ENCODE measurements at regions not wholly inside any gene's neighbourhood (a gene's known extent, or its start where the extent isn't known, plus 50 kb on each side); places are given as distances from the start of the nearest gene placed in this dataset.

DNA sequence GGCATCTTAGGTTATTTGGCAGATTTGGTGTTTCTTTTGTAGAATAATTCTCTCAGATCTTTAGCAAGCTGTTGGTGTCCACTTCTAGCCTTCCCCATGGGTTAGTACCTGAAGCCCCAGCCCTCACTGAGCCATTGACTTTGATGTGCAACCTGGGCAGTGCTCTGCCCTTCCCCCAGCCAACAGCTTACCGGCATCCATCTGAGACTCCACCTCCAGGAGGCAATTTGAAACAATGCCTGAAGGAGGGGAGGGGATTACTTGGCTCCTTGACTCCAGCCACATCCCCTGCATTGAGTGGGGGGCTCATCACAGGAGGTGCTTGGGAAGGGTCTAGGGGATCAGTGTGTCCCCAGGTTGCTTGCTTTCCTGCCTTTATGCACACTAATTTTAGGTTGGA is 114.8 kb downstream of the TRIM29 start:
- Histone ChIP-seq H3K27me3 (no peaks in the 10 kb centered on the region), H3K4me3 (no peak overlapping the region), H3K4me1 (no peaks in the 10 kb centered on the region), H3K9me3 (no peaks in the 10 kb centered on the region), H3K27ac (no peak overlapping the region), H3K36me3 (no peaks in the 10 kb centered on the region)
- intact Hi-C loops (cut with DNase I) = no loop called here
- DNase-seq (ENCODE audit: extremely low spot score in 2 of 2) = no peak
- TF ChIP-seq, protein P1, sequence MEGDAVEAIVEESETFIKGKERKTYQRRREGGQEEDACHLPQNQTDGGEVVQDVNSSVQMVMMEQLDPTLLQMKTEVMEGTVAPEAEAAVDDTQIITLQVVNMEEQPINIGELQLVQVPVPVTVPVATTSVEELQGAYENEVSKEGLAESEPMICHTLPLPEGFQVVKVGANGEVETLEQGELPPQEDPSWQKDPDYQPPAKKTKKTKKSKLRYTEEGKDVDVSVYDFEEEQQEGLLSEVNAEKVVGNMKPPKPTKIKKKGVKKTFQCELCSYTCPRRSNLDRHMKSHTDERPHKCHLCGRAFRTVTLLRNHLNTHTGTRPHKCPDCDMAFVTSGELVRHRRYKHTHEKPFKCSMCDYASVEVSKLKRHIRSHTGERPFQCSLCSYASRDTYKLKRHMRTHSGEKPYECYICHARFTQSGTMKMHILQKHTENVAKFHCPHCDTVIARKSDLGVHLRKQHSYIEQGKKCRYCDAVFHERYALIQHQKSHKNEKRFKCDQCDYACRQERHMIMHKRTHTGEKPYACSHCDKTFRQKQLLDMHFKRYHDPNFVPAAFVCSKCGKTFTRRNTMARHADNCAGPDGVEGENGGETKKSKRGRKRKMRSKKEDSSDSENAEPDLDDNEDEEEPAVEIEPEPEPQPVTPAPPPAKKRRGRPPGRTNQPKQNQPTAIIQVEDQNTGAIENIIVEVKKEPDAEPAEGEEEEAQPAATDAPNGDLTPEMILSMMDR (IDR thresholded peaks at IDR 0.05) = no peak
- TF ChIP-seq POLR2AphosphoS5 (IDR thresholded peaks at IDR 0.05; ENCODE audit: insufficient read depth in 1 of 2, low read depth in 1 of 2) (no peak), POLR2A (IDR thresholded peaks at IDR 0.05) (no peak)

DNA sequence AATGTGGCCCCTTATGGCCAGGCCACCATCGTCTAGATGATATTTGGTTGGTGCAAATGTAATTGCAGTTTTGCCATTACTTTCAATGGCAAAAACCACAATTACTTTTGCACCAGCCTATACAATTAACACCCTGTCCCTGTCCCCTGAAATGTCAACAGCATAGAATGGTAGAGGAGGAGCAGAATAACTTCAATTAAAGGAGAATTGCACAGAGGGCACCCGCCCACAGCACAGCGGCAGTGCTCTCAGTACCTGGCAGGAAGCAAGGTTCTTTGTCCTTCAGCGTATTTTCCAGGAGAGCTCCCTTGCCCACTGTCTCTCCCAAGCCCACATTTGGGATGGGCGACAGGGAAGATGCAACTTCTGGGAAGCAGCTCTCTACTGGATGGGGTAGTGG is 115.3 kb downstream of the TRIM29 start:
- Histone ChIP-seq H3K4me3 (no peak overlapping the region), H3K9me3 (no peaks in the 10 kb centered on the region), H3K27ac (no peak overlapping the region), H3K27me3 (no peaks in the 10 kb centered on the region), H3K36me3 (no peaks in the 10 kb centered on the region), H3K4me1 (no peaks in the 10 kb centered on the region)
- no peak for DNase-seq (ENCODE audit: extremely low spot score in 2 of 2)
- TF ChIP-seq POLR2A (IDR thresholded peaks at IDR 0.05) (no peak), POLR2AphosphoS5 (IDR thresholded peaks at IDR 0.05; ENCODE audit: insufficient read depth in 1 of 2, low read depth in 1 of 2) (no peak)
- TF ChIP-seq, protein P1 (IDR thresholded peaks at IDR 0.05) = no peak
- intact Hi-C loops (cut with DNase I) = no loop called here

DNA sequence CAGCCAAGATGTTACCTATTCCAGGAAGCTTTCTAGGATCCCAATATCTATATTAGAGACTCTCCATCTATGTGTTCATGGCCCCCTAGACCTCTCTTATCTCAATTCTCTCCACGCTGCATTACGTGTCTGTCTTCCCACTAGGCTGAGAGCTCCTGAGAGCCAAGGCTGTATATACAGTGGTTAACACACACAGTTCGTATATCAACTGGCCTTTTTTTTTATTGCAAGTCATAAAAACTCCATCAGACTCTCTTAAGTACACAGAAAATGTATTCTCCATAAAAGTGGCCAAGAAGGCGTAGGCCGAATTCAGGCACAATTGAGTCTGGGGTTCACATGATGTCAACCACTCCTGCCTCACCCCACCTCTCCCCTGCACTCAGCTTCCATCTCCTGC is 115.9 kb downstream of the TRIM29 start:
- H3K27ac ChIP-seq = no peak overlapping the region
- H3K27me3 ChIP-seq = no peaks in the 10 kb centered on the region
- DNase-seq (ENCODE audit: extremely low spot score in 2 of 2) = no peak
- H3K4me1 ChIP-seq = no peaks in the 10 kb centered on the region
- no peaks in the 10 kb centered on the region for H3K36me3 ChIP-seq
- TF ChIP-seq, protein P1 (IDR thresholded peaks at IDR 0.05) = no peak
- TF ChIP-seq POLR2AphosphoS5 (IDR thresholded peaks at IDR 0.05; ENCODE audit: insufficient read depth in 1 of 2, low read depth in 1 of 2) (no peak), POLR2A (IDR thresholded peaks at IDR 0.05) (no peak)
- no peak overlapping the region for H3K4me3 ChIP-seq
- H3K9me3 ChIP-seq = no peaks in the 10 kb centered on the region
- intact Hi-C loops (cut with DNase I) = no loop called here

DNA sequence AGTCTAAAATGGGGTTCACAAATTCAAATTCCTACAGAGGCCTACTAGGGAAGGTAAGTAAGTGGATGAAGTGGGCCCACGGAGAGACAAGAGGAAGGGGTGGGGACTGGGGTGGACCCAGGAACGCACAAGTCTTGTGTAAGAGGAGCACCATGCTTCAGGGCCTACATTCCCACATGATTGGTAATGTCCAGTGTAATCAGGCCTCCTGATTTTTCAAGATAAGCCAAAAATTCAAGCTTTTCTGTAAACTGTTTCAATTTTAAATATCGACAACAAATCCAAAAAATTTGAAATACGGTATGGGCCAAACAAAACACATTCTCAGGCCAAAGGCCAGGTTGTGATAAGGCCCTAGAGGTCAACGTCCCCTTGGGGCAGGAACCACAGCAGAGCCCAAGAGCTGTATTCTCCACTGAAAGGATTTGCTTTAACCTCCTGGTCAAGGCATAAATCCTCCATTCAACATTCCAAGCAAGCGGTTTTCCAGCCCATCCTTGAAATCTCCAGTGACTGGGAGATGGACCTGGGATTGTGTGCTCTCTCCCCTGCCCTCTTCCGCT is 116.4 kb downstream of the TRIM29 start:
- H3K27me3 ChIP-seq = no peaks in the 10 kb centered on the region
- H3K4me1 ChIP-seq = no peaks in the 10 kb centered on the region
- no peaks in the 10 kb centered on the region for H3K36me3 ChIP-seq
- no peak for DNase-seq (ENCODE audit: extremely low spot score in 2 of 2)
- TF ChIP-seq, protein P1 (IDR thresholded peaks at IDR 0.05) = no peak
- TF ChIP-seq POLR2AphosphoS5 (IDR thresholded peaks at IDR 0.05; ENCODE audit: insufficient read depth in 1 of 2, low read depth in 1 of 2) = no peak
- no peaks in the 10 kb centered on the region for H3K9me3 ChIP-seq
- intact Hi-C loops (cut with DNase I) = no loop called here
- no peak overlapping the region for H3K4me3 ChIP-seq
- no peak overlapping the region for H3K27ac ChIP-seq

- Histone ChIP-seq H3K4me3 (no peak overlapping the region), H3K27ac (no peak overlapping the region), H3K9me3 (no peaks in the 10 kb centered on the region), H3K36me3 (no peaks in the 10 kb centered on the region), H3K27me3 (no peaks in the 10 kb centered on the region), H3K4me1 (no peaks in the 10 kb centered on the region)
- intact Hi-C loops (cut with DNase I) = no loop called here
- no peak for DNase-seq (ENCODE audit: extremely low spot score in 2 of 2)
- TF ChIP-seq, protein P1 (IDR thresholded peaks at IDR 0.05) = no peak
- TF ChIP-seq POLR2AphosphoS5 (IDR thresholded peaks at IDR 0.05; ENCODE audit: insufficient read depth in 1 of 2, low read depth in 1 of 2) (no peak), POLR2A (IDR thresholded peaks at IDR 0.05) (no peak)
These were observed 116.9 kb downstream of the TRIM29 start for GRCh38 chr11:120020981-120021380.
